DMS 273 treated with DMSO at 0.1 percent for 48 hours (cell line): ENCODE measurements at regions not wholly inside any gene's neighbourhood (a gene's known extent, or its start where the extent isn't known, plus 50 kb on each side); places are given as distances from the start of the nearest gene placed in this dataset.

Source experiments
- DNase-seq: peaks from one replicate; lab custom pipeline; 2025; lab: John Stamatoyannopoulos, UW

DNA sequence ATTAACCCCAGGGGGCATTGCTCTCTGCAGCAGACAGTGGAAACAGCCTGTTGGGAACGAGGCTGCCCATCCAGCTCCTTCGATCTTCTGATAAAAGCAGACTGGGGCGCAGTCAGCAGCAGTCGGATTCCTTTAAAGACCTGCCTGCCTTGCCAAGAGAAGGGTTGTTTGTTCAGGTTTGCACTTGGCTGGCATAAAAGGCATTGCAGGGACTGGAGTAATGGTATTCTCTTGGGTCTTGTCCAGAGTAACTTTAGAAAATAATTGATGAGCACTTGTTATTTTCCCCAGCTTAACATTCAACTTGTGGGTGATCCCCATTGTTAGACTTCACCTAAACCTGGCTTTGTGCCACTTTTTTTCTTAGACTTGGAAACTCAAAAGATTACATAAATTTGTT is 67.3 kb upstream of the SLC10A2 start:
- no peak for DNase-seq

DNA sequence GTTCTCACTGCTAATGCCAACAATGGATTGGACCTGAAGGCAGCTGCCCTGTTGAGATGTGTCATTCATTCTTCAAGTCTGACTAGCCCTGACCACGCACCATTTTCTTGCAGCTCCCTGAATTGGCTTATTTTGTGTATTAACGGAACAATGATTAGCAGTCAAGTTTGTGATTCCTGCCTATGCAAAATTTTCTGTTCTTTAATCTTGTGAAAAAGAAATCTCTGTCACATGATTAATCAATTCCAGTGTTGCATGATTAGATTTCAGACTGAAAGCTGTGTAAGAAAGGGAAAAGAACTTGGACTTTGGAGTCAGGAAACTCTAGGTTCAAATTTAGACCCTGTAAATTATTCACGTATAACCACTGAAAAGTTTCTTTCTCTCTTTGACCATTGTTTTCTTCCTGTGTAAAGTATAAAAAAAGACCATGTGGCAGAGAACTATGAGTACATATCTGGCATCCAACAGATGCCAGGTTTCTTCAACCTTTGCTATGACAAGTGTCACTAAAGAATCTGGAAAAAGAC is 64.5 kb upstream of the SLC10A2 start:
- DNase-seq = no peak

- no peak for DNase-seq
These were observed 63.9 kb upstream of the SLC10A2 start for GRCh38 chr13:103130146-103130545.
